HG03575 (cell line): ENCODE measurements at regions not wholly inside any gene's neighbourhood (a gene's known extent, or its start where the extent isn't known, plus 50 kb on each side); places are given as distances from the start of the nearest gene placed in this dataset.

ENCODE experiments used
- ATAC-seq: cut with Tn5 transposase; IDR thresholded peaks from one replicate; pipeline ENCODE4 v1.9.1; 2021; ENCODE audit not compliant: unreplicated experiment, insufficient number of reproducible peaks, low FRiP score; ENCODE audit errors: extremely low read depth

DNA sequence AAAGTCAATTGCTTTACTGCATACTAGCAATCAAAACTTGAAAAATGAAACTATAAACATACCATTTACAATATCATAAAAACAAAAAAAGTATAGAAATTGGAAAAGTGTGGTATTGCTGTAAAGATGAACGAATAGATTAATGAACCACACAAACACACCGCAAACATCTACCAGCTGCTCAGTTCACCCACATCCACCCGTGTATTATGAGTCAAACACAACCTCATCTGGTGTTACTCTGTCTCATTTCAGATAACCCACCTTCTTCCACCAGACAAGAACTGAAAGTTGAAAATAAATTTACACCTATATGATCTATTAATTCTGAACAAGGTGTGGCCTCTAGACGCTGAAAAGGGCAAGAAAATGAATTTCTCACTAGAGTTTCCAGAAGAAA is 53.3 kb downstream of the BLID start:
- ATAC-seq: no peak

- ATAC-seq: no peak
Measured at GRCh38 chr11:122059565-122059964, 56.5 kb downstream of the BLID start.

- ATAC-seq: no peak
Measured at GRCh38 chr11:122050021-122050690, 65.9 kb downstream of the BLID start.

DNA sequence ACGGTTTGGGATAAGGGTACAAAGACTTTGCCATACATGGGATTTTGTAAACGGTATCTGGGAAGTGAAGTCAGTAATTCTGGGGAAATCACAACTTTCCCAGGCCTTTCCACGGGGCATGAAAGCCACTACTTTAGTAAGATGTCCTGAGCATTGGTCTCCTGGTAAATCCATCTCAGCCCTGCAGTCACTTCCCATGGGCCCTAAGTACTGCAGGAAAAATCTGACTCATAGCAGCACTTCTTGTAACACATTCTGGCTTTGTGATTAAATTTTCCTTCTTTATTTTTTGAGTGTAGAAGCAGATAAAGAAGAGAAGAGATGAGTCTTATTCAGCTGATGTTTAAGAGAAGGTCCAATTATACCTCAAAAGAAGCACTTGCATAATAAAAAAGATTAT is 67.6 kb downstream of the BLID start:
- ATAC-seq: no peak

- no peak for ATAC-seq
Measured at GRCh38 chr11:122046846-122047245, 69.2 kb downstream of the BLID start.

GRCh38 chr11:122046438-122046837 is 69.6 kb downstream of the BLID start:
- no peak for ATAC-seq

DNA sequence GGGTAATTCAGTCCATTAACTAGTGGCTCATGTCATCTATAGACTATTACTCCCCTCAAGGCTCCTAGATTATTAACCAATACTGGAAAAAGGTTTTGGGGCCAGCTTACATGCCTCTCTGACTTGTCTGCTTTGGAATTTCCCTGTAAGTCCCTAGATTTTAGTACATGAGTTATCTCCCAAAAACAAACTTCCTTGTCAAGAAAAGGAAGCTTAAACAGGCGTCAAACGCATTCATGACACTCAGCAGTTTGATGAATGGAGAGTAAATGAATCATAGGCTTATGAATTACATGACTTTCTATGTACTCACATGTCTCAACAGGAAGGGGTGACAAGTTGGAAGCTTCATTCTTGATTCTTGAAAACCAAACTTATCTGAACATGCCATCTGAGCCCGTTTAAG is 70.8 kb downstream of the BLID start:
- ATAC-seq: no peak

DNA sequence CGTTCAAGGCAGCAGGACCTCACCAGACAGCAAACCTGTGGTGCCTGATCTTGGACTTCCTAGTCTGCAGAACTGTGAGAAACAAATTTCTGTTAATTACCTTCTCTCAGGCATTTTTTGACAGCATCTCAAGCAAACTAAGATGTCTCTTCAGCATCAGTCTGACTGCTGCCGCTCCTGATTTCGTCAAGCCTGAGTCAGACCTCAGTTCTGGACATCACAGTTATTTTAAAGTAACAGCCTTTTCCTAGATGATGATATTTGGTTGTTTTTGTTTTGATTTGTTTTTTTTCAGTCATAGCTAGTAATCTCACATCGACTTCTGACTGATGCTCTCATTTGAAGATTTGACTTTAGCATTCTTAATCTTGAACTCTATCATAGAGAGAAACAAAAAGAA is 71.9 kb downstream of the BLID start:
- no peak for ATAC-seq

- ATAC-seq: no peak
Measured at GRCh38 chr11:122042981-122043380, 73.0 kb downstream of the BLID start.

- no peak for ATAC-seq
Measured at GRCh38 chr11:122040464-122040863, 75.6 kb downstream of the BLID start.

- ATAC-seq: no peak
Measured at GRCh38 chr11:122038543-122038942, 77.5 kb downstream of the BLID start.

DNA sequence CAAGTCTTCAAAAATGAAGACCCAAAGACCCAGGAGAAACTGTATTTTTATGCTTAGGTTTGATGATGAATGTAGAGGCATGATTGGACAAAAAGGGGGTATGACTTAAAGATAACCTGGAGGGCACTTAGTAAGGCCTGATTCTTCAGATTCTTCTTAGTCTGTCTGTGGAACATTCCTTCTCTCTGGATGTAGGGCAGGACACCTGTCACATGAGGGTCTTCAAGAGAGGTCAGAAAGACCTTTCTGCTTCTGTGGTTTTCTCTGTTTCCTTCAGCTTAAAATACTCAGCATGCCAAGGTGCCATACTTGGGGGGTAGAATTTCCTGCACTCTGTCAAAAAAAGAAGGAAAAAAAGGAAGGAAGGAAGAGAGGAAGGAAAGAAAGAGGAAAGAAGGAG is 78.1 kb downstream of the BLID start:
- no peak for ATAC-seq

- no peak for ATAC-seq
Measured at GRCh38 chr11:122036493-122036892, 79.5 kb downstream of the BLID start.

- no peak for ATAC-seq
Measured at GRCh38 chr11:122036018-122036417, 80.0 kb downstream of the BLID start.

DNA sequence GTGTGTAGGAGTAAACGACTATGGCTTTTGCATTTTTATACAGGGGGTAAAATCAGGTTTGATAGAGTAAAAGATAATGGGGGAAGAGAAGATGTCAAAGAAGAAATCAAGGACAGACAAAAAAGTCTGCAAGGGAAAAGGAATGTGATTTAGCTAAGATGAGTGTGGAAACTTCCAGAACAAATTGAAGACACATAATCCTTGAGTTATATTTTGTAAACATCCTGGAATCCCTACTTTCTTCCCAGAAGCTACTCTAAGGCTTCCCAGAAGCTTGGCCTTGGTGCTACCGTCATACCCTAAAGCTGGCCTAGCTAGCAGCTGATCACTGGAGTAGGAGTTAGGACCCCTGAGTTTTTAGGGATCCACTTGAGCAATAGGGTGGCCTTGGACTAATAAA is 82.4 kb downstream of the BLID start:
- ATAC-seq: no peak

DNA sequence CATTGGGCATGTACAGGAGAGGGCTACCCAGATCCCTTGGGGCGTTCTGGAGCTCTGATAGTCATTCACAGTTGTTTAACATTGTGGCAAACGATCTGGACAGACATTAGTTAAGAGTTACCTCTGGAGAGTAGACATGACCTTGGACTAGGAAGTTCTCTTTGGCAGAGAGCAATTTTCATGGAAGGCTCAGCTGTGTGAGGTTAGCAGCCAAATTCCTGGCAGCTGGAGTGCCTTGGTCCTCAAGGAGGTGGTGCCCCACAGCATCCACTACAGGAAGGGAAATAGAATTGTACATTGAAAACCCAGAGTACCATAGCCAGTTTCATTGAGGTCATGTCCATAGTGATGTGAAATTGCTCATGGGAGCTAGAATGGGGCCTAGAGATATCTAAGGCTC is 82.8 kb downstream of the BLID start:
- no peak for ATAC-seq

DNA sequence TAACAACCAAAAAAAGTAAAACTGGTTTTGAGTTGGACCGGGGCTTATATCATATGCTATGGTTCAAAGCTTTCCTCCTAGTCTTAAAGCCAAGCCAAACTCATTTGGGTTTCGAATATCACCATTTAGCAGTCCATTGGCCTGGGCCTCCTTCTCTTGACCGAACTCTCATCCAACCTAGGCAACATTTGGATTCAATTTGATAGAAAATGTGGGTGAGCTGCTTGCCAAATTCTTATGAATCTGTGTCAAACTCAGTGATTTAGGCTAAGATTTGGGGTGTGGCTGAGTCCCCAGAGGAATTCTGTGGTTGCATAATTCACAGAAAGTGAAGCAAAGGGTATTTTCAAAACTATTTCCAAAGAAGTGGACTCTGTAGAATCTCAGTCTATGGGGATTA is 83.7 kb downstream of the BLID start:
- no peak for ATAC-seq

GRCh38 chr11:122031813-122032212 is 84.2 kb downstream of the BLID start:
- ATAC-seq: no peak

DNA sequence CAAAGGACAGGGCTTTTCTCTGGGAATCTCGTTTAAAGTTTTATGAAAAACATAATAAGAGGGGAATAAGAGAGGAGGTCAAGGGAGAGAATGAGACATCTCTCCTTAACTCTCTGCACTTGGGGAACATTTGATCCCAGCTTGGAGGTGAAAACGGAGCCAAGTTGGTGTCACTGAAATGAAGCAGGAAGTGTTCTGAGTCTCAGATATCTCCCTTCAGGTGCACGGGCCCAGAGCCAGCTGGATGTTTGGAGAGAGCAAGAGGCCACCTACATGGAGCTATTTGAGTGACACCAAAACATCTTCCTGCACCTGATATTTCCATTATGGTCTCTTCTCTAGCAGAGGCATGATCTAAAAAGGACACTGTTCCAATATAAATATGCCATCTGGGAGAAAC is 85.7 kb downstream of the BLID start:
- no peak for ATAC-seq

- ATAC-seq: no peak
Measured at GRCh38 chr11:122028545-122028944, 87.5 kb downstream of the BLID start.

- ATAC-seq: no peak
Measured at GRCh38 chr11:122028036-122028435, 88.0 kb downstream of the BLID start.
